Stimulated activated CD4-positive, alpha-beta T cell treated with anti-CD3 and anti-CD28 coated beads, Interleukin-1b, Interleukin-23, amount 100 ng/mL, for 1 hour (primary cell): ENCODE measurements at regions not wholly inside any gene's neighbourhood (a gene's known extent, or its start where the extent isn't known, plus 50 kb on each side); places are given as distances from the start of the nearest gene placed in this dataset.
"Not testable (repeated sequence)": the region's sequence is repeated elsewhere in the genome, so short reads cannot be mapped to it uniquely, and the experiment has no call there.

Experiments used
- DNase-seq, 2 donors: peaks; one replicate each; pipeline ENCODE4 v3.0.0-alpha.2; 2020; ENCODE audit warnings: low read depth in 2 of 2

DNA sequence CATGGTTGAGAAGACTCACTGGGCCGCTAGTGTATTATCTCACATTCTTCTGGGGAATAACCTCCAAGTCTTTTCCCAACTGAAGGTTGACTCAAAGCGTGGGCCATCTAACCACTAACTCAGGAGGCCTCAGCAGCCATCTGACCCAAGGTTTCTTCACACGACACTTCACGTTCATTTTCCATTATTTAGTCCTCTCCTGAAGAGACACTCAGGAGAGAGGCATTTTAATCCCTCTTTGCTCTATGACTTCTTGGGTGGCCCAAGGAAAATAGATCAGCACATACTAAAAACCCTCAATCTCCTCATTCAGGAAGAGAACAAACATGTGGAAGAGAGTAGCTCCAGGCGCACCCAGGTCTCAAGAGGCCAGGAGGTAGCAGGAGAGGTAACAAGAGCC lies 252.8 kb upstream of the FOXF1 start:
- DNase-seq: no peak

DNA sequence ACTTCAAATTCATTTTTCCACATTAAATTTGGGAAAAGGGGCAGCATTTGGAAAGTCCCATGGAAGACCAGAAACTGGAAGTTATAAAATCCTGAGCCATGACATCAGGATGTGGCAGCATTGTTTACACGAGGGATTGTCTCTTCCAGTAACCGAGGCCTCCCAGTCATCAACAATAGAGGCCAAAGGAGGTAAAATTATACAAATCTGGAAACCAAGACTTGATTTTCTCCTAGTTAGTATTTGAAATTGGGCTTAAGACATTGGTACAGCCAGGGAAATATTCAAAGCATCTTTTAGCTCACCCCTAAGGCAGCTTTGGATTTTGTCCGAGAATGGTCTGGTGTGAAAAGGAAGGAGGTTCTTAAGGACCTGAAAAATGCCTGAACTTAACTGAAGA lies 251.6 kb upstream of the FOXF1 start:
- no peak for DNase-seq

DNA sequence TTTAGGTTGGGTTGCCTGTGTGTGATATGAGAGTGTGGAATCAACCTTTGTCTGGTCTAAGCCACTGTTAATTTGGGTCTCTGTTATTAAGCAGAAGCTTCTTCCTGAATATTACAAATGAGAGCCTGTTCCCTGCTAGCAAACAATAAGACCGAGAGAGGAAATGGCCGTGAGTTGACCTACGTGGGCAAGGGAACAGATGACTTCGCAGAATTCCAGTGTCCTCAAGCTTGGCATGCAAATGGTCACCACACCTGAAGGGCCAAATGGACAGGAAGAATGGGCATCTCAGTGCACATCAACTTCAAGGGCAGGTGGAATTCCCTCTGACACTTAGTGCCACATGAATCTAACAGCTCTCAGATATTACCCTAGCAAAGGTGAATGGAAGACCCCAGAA lies 250.8 kb upstream of the FOXF1 start:
- DNase-seq: no peak

DNA sequence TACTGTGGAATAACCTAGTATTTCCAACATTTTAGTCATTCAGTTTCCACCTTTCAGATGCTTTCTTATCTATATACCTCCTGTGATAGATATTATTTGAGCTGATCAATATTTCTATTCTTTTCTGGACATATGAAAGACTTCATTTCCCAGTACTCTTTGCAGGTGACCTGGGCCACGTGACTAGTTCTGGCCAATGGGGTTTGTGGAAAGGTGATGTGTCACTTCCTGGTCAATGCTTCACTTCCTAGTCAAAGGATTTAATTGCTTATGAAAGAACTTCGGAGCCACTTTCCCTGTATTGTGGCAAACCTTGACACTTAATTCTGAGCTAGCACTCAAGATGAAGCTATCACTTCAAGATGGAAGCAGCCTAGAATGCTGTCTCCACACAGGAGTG lies 248.9 kb upstream of the FOXF1 start:
- no peak for DNase-seq

DNA sequence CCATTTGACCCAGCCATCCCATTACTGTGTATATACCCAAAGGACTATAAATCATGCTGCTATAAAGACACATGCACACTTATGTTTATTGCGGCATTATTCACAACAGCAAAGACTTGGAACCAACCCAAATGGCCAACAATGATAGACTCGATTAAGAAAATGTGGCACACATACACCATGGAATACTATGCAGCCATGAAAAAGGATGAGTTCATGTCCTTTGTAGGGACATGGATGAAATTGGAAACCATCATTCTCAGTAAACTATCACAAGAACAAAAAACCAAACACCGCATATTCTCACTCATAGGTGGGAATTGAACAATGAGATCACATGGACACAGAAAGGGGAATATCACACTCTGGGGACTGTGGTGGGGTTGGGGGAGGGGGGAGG lies 242.7 kb upstream of the FOXF1 start:
- DNase-seq: not testable (repeated sequence)

DNA sequence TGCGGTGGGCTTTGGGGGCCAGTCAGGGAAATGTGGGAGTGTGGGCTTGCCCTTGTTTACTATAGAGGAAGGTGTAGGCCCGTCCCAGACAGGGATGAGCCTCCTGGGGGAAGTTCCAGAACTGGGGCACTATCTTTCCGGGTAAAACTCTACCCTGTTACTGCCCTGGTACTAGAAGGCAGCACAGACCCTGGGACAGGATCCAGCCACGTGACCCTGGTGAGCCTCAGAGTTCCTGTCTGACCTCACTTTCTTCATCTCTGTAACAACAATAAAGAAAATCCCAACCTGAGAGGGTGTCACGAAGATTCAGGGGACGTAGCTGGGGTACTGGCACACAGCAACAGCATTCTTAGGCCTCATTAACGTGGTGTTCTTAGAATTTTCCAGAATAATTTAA lies 239.6 kb upstream of the FOXF1 start:
- no peak for DNase-seq

DNA sequence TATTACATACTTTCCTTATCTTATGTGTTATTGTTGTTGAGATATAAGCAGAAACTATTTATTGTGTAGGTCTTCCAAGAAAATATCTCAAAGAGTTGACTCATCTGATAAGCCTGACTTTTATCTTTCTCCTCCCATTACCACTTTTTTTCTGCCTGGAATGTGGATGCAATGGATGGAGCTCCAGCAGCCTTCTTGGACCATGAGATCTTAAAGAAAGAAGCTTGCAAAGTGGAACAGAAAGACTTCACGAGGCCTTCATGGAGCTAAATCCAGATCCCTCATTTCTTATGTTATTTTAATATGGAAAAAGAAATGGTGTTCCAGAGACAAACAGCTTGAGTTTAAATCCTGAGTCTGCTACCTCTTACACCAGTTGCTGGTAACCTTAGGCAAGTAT lies 237.6 kb upstream of the FOXF1 start:
- DNase-seq: no peak

DNA sequence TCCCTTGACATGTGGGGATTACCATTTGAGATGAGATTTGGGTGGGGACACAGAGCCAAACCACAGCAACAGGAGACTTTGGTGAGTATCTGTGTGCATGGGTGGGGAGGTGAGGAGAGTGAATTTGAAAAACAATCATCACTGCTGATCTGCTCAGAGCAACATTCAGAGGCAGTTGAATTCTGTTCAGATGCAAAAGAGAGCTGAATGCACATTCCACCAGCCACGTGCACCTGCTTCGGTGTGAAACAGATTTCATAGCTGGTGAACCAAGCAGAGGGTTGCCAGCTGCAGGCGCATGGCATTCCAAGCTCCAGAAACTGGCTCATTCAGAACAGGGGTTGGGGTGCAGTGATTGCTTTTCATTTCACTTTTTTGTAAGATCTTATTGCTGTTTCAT lies 233.1 kb upstream of the FOXF1 start:
- DNase-seq: no peak

DNA sequence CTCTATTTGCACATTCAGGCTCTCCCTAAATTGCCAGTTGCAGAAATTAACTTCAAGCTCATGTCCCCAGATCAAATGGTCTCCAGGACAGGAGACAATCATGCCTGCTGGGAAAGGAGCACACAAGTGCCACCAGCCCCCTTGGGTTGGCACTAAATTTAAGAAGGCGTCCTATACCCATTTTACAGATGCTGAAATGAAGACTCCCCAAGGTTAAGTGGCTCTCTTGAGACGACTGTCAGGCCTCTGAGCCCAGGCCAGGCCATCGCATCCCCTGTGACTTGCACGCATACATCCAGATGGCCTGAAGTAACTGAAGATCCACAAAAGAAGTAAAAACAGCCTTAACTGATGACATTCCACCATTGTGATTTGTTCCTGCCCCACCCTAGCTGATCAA lies 232.5 kb upstream of the FOXF1 start:
- DNase-seq: not testable (repeated sequence)

DNA sequence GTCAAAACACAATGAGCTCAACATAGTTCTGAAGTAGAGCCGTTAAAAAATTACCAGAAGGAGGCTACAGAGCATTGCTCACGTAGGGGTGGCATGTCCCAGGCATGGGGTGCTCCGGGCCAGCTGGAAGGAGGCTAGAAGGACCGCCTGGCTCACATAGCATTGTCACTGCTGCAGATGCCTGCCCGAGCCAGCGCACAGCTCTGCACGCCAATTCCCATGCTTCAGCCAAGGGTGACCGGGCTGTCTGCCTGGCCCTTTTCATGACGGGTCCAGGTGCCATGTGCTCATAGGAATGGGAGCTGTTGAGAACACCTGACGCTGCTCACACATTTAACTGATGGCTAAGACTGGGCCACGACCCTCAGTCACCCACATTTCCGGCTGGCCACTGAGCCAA lies 228.9 kb upstream of the FOXF1 start:
- no peak for DNase-seq

DNA sequence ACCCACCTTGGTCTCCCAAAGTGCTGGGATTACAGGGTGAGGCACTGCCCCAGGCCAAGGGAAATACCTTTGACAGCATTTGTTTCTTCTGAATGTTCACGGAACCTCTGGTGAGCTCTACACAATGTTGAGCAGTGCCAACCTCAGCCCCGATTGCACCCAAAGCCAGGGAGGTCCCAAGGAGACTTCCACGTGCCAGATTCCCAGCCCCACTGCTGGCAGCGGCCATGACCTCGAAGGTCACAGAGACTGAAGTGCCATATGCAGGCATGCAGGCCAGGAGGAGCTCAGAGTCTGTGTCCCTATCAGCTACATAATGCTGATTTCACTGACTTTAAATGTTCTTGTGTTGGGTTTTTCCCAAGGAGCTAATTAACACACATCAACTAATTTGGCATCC lies 226.4 kb upstream of the FOXF1 start:
- DNase-seq: no peak

DNA sequence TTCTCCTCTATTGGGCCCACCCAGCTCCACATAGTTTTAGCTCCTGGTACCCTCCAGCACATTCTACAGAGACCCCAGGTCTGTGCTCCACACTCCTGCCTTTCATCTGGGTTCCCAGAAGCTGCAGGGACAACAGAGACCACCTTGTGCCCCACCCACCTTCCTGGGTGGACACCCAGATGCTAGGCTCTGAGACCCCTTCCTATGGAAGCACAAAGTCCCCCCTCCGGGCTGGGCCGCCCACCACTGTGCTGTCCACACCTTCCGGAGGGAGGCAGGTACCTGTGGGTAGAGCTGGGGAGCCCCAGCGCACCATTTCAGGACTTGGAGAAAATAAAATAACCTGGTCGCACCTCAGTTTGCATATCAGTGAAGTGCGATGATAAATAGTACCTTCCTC lies 224.9 kb upstream of the FOXF1 start:
- DNase-seq: no peak

DNA sequence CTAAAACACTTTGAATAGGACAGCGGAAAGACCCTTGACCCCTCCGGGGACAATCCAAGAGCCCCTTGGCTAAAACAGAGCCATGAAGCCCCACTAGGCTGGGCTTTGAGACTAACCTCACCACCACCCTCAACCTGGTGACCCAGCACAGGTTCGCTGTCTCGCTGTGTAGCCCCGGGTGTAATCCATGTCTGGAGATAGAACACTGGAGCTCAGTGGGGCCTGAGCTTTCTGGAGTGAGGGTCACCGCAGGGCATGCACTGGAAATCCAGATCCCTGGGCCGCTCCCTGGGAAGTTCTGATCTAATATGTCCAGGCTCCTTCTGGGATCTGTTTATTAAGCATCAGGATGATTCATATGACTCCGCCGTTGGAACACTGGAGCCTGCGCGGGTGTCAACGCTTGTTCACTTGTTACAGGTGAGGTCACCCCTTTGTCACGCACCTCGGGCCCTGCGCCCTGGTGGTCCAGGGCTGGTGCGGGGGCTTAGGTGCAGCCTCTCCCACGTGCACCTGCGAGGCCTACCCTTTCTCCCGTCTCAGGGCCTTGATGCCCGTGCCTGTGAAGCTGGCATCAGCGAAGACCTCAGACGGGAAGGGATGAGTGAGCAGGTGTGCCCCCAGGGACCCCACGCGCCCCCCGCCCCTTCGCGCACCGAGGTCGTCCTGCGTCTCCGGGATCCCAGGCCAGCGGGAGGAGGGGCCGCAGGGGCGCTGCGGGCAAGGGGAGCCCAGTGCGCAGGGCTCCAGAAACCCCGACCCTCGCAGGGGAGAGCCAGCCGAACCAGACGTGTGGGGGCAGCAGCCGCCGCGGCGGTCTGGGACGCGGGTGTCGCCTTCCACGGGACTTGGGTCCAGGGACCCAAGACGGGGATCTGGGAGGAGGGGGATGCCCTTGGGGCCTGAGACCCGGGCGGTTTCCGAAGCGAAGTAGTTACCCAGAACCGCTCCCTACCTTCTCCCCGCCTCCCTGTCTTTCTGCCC lies 224.1 kb upstream of the FOXF1 start:
- DNase-seq: no peak

DNA sequence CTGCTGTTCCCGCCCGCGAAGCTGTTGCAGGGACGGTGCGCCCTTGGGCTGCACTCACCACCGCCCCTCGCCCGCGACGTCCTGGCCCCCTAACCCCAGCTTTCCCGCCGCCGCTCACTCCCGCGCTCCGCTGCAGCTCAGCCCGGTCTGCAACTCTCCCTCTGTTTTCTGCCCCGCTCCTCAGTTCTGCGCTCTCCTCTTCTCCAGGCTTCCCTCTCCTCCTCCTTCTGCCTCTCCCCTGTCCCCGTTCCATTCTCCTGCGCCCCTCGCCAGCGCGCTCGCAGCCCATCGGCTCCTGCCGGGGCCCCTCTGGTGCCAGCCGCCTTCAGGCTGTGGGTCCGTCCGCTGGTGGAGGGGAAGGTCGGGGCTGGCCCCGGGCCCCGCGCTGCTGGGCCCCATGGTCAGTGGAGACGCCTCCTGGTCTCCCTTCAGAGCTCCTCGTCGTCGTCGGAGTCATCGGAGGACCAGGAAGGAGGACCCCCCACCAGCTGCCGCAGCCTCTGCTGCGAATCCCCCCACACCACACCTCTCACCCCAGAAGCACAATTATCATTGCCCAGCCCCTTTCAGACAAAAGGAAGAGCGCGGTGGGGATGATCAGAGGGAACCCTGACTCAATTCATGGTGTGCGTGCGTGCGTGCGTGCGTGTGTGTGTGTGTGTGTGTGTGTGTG lies 223.2 kb upstream of the FOXF1 start:
- DNase-seq: no peak

DNA sequence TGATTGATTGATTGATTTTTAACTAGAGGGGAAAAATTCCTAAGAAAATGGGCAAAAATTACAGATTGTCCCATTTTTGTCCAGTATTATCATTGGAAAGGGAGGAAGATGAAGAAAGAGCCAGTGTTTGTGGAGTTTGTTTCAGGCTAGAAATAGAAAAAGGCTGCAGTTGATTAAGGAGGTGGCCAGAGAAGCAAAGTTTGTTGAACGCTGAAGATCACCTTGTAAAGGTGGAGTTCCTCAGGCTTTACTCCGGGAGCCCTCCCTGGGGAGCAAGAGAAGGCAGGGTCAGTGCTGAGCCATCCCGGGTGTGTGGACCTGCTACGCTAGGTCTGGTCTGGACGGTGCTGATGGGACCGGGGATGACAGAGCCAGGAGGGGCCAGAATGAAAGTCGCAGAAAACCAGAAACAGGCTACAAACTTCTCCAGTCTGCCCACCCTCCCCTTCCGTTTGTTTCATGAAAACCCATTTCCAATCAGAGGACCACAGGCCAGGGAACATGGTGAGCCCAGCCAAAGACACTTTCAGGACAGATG lies 222.6 kb upstream of the FOXF1 start:
- DNase-seq: no peak

DNA sequence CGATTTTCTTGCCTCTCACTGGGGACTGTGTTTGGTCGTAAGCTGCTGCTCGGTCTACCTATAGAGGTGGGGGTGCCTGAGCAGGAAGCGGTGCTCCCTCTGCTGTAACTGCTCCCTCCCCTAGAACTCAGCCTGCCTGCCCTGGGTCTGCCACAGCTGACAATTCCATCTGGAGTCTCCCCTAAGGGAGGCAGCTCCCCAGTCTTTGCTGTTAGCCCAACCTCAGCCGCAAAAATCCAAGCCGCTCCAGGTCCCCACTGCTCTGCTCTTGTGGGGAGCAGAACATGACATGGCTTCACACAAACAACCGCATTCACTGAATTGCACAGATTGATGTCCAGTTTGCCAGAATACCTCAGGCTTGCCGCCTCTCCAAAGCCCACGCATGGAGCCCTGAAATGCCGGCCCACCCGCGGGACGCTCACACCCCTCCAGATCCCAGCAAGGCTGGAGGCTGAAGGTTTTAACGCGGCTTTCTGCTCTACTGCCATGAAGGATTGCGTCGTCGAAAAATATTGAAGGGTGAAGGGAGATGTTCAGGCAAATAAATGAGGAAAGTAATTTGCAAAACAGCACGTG lies 221.5 kb upstream of the FOXF1 start:
- DNase-seq: no peak

DNA sequence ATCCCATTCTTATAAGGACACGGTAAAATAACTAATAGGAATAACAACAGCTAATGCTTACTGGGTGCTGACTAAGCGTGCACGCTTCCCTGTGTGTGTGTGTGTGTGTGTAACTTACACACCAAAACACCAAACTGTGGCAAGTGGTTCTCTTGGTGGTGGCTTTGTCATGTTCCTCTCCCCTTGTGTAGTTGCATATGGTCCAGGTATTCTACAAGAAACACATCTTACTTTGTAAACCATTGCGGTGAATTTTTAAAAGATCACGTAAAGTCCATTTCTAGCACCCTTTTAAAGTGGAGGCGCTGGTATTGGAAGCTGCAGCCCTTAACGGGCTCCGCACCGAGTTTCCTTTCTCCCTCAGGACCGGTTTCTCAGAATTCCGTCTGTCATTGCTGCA lies 221.0 kb upstream of the FOXF1 start:
- DNase-seq: no peak

DNA sequence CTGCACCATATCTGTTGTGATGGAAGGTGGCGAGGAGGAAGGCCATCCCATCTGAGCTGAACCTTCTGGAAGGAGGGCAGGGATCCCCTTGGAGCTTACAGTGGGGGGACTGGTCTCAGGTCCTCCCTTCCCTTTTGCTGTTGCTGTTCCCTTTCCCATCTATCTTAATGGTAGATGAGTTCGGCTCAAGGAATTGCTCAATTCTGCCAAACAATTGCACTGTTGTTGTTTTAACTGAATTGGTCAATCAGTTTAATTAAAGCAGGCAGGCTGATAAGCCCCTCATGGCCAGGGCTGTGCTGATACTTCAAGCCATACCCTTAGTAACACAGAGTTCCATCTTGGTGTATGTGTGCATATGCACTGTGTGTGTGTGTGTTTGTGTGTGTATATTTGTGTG lies 220.4 kb upstream of the FOXF1 start:
- DNase-seq: no peak

DNA sequence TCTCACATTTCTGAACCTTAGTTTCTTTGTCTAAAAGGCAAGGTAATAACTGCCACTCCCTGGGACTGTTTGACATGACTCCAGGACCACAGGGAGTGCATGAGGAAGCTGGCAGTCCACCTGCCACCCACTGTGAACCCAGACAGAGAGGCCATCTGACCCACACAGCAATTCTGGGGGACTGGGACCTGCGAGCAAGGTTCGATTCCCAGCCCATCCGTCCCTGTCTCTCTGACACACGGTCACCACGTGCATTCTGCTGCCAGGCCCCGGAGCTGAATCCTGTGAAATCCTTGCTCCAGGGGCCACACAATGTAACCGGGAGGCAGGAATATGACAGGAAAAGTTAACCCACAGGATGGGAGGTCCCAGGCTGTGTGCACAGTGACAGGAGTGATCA lies 218.8 kb upstream of the FOXF1 start:
- DNase-seq: no peak

DNA sequence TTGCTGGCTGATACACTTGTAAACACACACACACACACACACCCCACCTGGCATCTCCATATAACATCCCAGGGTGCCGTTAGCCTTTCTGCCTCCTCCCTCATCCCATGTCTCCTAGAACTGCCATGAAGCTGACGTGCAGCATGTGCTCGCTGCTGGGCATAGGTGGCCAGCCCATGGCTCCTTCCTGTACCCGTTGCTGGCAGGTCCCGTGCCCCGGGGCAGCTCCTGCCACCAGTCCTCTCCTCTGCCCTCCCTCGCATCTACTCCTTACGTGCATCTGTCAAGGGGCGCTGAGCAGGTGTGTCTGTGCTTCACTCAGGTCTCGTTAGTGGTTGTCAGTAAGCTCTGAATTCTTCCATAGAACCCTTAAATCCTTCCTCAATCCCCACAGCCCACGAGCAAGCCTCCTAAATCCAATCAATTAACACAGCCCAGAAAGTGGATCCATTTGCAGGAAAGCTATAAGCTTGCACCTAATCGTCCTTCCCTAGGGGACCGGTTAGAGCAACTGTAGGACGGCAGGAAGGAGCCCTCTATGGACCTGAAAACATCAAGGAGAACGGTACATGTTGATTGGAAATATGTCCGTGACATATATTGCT lies 218.1 kb upstream of the FOXF1 start:
- no peak for DNase-seq

DNA sequence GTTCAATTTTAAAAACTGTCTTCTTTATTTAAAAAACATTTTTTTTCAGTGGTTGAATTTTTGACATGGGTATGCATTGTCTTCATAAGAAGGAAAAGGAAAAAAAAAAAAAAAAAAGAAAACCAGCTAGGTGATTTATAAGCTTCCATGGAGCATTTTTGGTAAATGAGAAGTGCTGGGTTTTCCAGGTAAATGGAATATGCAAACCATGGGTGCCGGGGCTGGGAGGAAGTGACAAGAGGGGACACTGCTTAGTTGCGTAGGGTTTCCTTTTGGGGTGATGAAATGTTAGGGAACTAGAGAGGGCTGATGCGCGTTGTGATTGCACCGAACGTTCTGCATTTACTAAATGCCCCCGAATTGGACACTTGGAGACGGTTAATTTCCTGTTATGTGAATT lies 217.4 kb upstream of the FOXF1 start:
- no peak for DNase-seq

DNA sequence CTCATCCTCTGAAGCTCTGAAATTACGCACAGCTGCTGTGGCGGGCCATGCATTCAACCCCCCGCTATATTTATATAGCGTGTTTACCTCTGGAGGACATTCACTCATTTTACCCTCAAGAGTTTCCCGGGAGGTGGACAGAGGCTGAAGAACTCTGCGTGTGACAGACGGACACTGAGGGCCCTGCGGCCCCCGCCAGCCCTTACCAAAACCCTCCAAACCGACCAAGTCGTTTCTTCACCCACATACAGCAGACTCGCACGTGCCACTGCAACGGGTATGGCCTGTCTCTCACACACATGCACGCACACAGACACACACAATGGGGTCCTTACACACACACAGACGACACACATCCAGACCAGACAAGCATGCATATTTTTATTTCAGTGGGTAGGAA lies 216.4 kb upstream of the FOXF1 start:
- no peak for DNase-seq
